GM19239 (cell line): ENCODE measurements at regions not wholly inside any gene's neighbourhood (a gene's known extent, or its start where the extent isn't known, plus 50 kb on each side); places are given as distances from the start of the nearest gene placed in this dataset.
"Not testable (repeated sequence)": the region's sequence is repeated elsewhere in the genome, so short reads cannot be mapped to it uniquely, and the experiment has no call there.

Experiments
- DNase-seq: peaks from one replicate; pipeline ENCODE4 v3.0.0; 2011; ENCODE audit warnings: low spot score; ENCODE audit not compliant: insufficient read length
- FAIRE-seq: peaks from 2 replicates; lab custom pipeline; 2011; peaks lifted over from hg19 to GRCh38; lab: Jason Lieb, UNC

- no peak for DNase-seq
- no peak for FAIRE-seq
These were observed 1031.9 kb downstream of the FAT4 start for GRCh38 chr4:126346654-126347053.

GRCh38 chr4:126354784-126355183, 1040.0 kb downstream of the FAT4 start:
- DNase-seq, result no peak
- no peak for FAIRE-seq

GRCh38 chr4:126358041-126358440, 1043.3 kb downstream of the FAT4 start:
- FAIRE-seq (no peak), DNase-seq (no peak)

GRCh38 chr4:126361287-126361686, 1046.5 kb downstream of the FAT4 start:
- FAIRE-seq, result no peak
- no peak for DNase-seq

GRCh38 chr4:126364311-126364911, 1049.7 kb downstream of the FAT4 start:
- DNase-seq, result no peak

GRCh38 chr4:126369076-126369475, 1054.3 kb downstream of the FAT4 start:
- FAIRE-seq (no peak), DNase-seq (no peak)

More at GRCh38 chr4:126364311-126364911, 1049.7 kb downstream of the FAT4 start:
- FAIRE-seq, result no peak

GRCh38 chr4:126372634-126373033, 1057.9 kb downstream of the FAT4 start:
- no peak for DNase-seq
- no peak for FAIRE-seq

GRCh38 chr4:126375462-126376054, 1060.8 kb downstream of the FAT4 start:
- DNase-seq (no peak), FAIRE-seq (no peak)

- DNase-seq (no peak), FAIRE-seq (no peak)
These were observed 1071.2 kb downstream of the FAT4 start for GRCh38 chr4:126385954-126386353.

GRCh38 chr4:126386512-126386911, 1071.8 kb downstream of the FAT4 start:
- FAIRE-seq (no peak), DNase-seq (no peak)

GRCh38 chr4:126395664-126396063, 1080.9 kb downstream of the FAT4 start:
- DNase-seq (no peak), FAIRE-seq (no peak)

- FAIRE-seq (no peak), DNase-seq (no peak)
These were observed 1081.4 kb downstream of the FAT4 start for GRCh38 chr4:126396121-126396520.

- FAIRE-seq (no peak), DNase-seq (no peak)
These were observed 1081.9 kb downstream of the FAT4 start for GRCh38 chr4:126396703-126397102.

GRCh38 chr4:126404549-126404948, 1089.8 kb downstream of the FAT4 start:
- no peak for DNase-seq
- no peak for FAIRE-seq

GRCh38 chr4:126405369-126405982, 1090.7 kb downstream of the FAT4 start:
- DNase-seq (no peak), FAIRE-seq (no peak)

GRCh38 chr4:126409746-126410145, 1095.0 kb downstream of the FAT4 start:
- FAIRE-seq, result no peak
- no peak for DNase-seq

GRCh38 chr4:126411047-126411446, 1096.3 kb downstream of the FAT4 start:
- DNase-seq, result no peak
- FAIRE-seq, result no peak

GRCh38 chr4:126412310-126412709, 1097.6 kb downstream of the FAT4 start:
- FAIRE-seq, DNase-seq: not testable (repeated sequence)

GRCh38 chr4:126414741-126415140, 1100.0 kb downstream of the FAT4 start:
- FAIRE-seq (no peak), DNase-seq (no peak)

GRCh38 chr4:126419266-126419665, 1104.5 kb downstream of the FAT4 start:
- FAIRE-seq (no peak), DNase-seq (no peak)

GRCh38 chr4:126427853-126428252, 1113.1 kb downstream of the FAT4 start:
- no peak for FAIRE-seq
- DNase-seq, result no peak

- DNase-seq, result no peak
- no peak for FAIRE-seq
These were observed 1116.3 kb downstream of the FAT4 start for GRCh38 chr4:126431049-126431448.
